GM12878 (cell line): ENCODE measurements at regions not wholly inside any gene's neighbourhood (a gene's known extent, or its start where the extent isn't known, plus 50 kb on each side); places are given as distances from the start of the nearest gene placed in this dataset.

ENCODE experiments used
- ATAC-seq: fragments of 200-7000 bp; cut with Tn5 transposase; 3 replicates; pipeline ENCODE4 v1.9.1; 2020; ENCODE audit warnings: mild to moderate bottlenecking, moderate library complexity
- BruUV-seq: library from RNA; stranded (reverse); fragments of 400-500 nt; replicated peaks from 2 replicates; lab custom pipeline; 2021; lab: Mats Ljungman, UMichigan
- CTCF ChIA-PET: fragments of 300-600 bp; sonication (Branson Sonifier 250); formaldehyde crosslinking; extraction: SDS; loops from one replicate; lab custom pipeline; 2021; ENCODE audit warnings: inconsistent platforms; lab: Yijun Ruan, JAX
- POLR2A ChIA-PET: fragments of 350-600 bp; formaldehyde crosslinking; extraction: SDS; loops from one replicate; lab custom pipeline; 2021; ENCODE audit warnings: inconsistent platforms; lab: Charles Lee
- RAD21 ChIA-PET: fragments of 300-600 bp; sonication (Branson Sonifier 250); formaldehyde crosslinking; loops from one replicate; lab custom pipeline; 2023; ENCODE audit warnings: antibody characterized with exemption; ENCODE audit not compliant: unreplicated experiment; lab: Charles Lee
- SMC1A ChIA-PET: fragments of 300-600 bp; sonication (Branson Sonifier 250); formaldehyde crosslinking; loops from one replicate; lab custom pipeline; 2023; ENCODE audit not compliant: unreplicated experiment, uncharacterized antibody; lab: Charles Lee
- DNase-seq: peaks from one replicate; pipeline ENCODE4 v3.0.0-alpha.2; 2011; ENCODE audit warnings: low read depth, low spot score
- FAIRE-seq: peaks from 3 replicates; lab custom pipeline; 2011; peaks lifted over from hg19 to GRCh38; lab: Jason Lieb, UNC
- H2AFZ ChIP-seq: 2 replicates; pipeline ENCODE4 v1.6.0; 2011; ENCODE audit warnings: low read depth, low read length, control low read depth; ENCODE audit not compliant: control insufficient read depth
- H3K27ac ChIP-seq: 2 replicates; pipeline ENCODE4 v1.5.1; 2011; ENCODE audit warnings: control low read depth; ENCODE audit not compliant: control insufficient read depth, insufficient read depth
- H3K27me3 ChIP-seq, 2 experiments: replicated peaks in 1 of 2; 2 replicates each; pipeline versions ENCODE4 v1.6.0 to v1.6.1; 2011; ENCODE audit warnings: low read length in 1 of 2; ENCODE audit not compliant: control insufficient read depth in 2 of 2, insufficient read depth in 2 of 2
- H3K36me3 ChIP-seq, 2 experiments: 2 replicates each; pipeline ENCODE4 v1.5.1; 2011; ENCODE audit warnings: low read length in 1 of 2; ENCODE audit not compliant: control insufficient read depth in 2 of 2, insufficient read depth in 2 of 2
- H3K4me1 ChIP-seq: 2 replicates; pipeline ENCODE4 v1.6.1; 2011; ENCODE audit warnings: mild to moderate bottlenecking, low read length, moderate library complexity, mixed read lengths; ENCODE audit not compliant: control insufficient read depth, insufficient read depth
- H3K4me2 ChIP-seq: 2 replicates; pipeline ENCODE4 v1.6.0; 2011; ENCODE audit warnings: control low read depth; ENCODE audit not compliant: control insufficient read depth, insufficient read depth
- H3K4me3 ChIP-seq: fragments of 200-600 bp; sonication (generic); 2 replicates; pipeline ENCODE4 v1.5.1; 2016
- H3K79me2 ChIP-seq: 2 replicates; pipeline ENCODE4 v1.6.0; 2011; ENCODE audit warnings: low read length; ENCODE audit not compliant: control insufficient read depth, insufficient read depth
- H3K9ac ChIP-seq: 2 replicates; pipeline ENCODE4 v1.8.0; 2011; ENCODE audit warnings: low read length, control low read depth, mixed read lengths; ENCODE audit not compliant: control insufficient read depth, insufficient read depth
- H3K9me3 ChIP-seq: replicated peaks from 3 replicates; pipeline ENCODE4 v1.5.1; 2011; ENCODE audit warnings: mild to moderate bottlenecking, low read length; ENCODE audit not compliant: control insufficient read depth, insufficient read depth
- H4K20me1 ChIP-seq: 2 replicates; pipeline ENCODE4 v1.6.0; 2011; ENCODE audit not compliant: control insufficient read depth, insufficient read depth
- BACH1 ChIP-seq: fragments of 450-650 bp; IDR thresholded peaks from 2 replicates; pipeline ENCODE4 v1.6.1; 2017; ENCODE audit warnings: mild to moderate bottlenecking, borderline replicate concordance
- CHD4 ChIP-seq: fragments of 200-600 bp; sonication (generic); IDR thresholded peaks from 2 replicates; pipeline ENCODE4 v1.6.1; 2016; ENCODE audit warnings: mild to moderate bottlenecking
- CREB1 ChIP-seq: IDR thresholded peaks from 2 replicates; pipeline ENCODE4 v1.6.1; 2012; ENCODE audit warnings: low read depth, mild to moderate bottlenecking, inconsistent platforms
- E4F1 ChIP-seq: fragments of 450-650 bp; IDR thresholded peaks from 2 replicates; pipeline ENCODE4 v1.6.1; 2018; ENCODE audit warnings: borderline replicate concordance, mild to moderate bottlenecking; ENCODE audit not compliant: partially characterized antibody
- ESRRA ChIP-seq: IDR thresholded peaks from 2 replicates; pipeline ENCODE4 v1.6.1; 2012; ENCODE audit warnings: mild to moderate bottlenecking, low read length, improper control_type of control experiment
- GATAD2B ChIP-seq: fragments of 450-650 bp; conservative IDR thresholded peaks from 2 replicates; pipeline ENCODE4 v1.6.1; 2017; ENCODE audit warnings: low read depth, mild to moderate bottlenecking, moderate library complexity
- HDAC6 ChIP-seq: fragments of 200-600 bp; sonication (generic); IDR thresholded peaks from one replicate; pipeline ENCODE4 v1.8.0; 2017; ENCODE audit warnings: antibody characterized with exemption; ENCODE audit not compliant: unreplicated experiment
- KDM1A ChIP-seq: fragments of 200-600 bp; sonication (generic); IDR thresholded peaks from 2 replicates; pipeline ENCODE4 v1.6.1; 2016; ENCODE audit warnings: borderline replicate concordance
- LARP7 ChIP-seq: fragments of 450-650 bp; IDR thresholded peaks from 2 replicates; pipeline ENCODE4 v1.6.1; 2017; ENCODE audit warnings: mild to moderate bottlenecking
- MEF2A ChIP-seq: IDR thresholded peaks from 2 replicates; pipeline ENCODE4 v1.6.1; 2011; ENCODE audit warnings: low read depth, mild to moderate bottlenecking, low read length, moderate library complexity; ENCODE audit not compliant: insufficient read depth
- MLLT1 ChIP-seq: fragments of 450-650 bp; IDR thresholded peaks from 2 replicates; pipeline ENCODE4 v1.6.1; 2016; ENCODE audit warnings: mild to moderate bottlenecking
- NBN ChIP-seq: fragments of 450-650 bp; IDR thresholded peaks from 2 replicates; pipeline ENCODE4 v1.6.1; 2016
- NFYA ChIP-seq: IDR thresholded peaks from 2 replicates; pipeline ENCODE4 v1.6.1; 2011; ENCODE audit warnings: low read depth, mild to moderate bottlenecking, low read length, improper control_type of control experiment, borderline replicate concordance
- NR2C2 ChIP-seq: IDR thresholded peaks from 2 replicates; pipeline ENCODE4 v1.6.1; 2011; ENCODE audit warnings: borderline replicate concordance, low read depth; ENCODE audit not compliant: control insufficient read depth, insufficient read length
- PAX8 ChIP-seq: fragments of 450-650 bp; IDR thresholded peaks from 2 replicates; pipeline ENCODE4 v1.6.1; 2017; ENCODE audit warnings: mild to moderate bottlenecking, moderate library complexity
- SIN3A ChIP-seq: IDR thresholded peaks from 2 replicates; pipeline ENCODE4 v1.6.1; 2012; ENCODE audit warnings: low read depth, low read length, improper control_type of control experiment
- SMARCA5 ChIP-seq: fragments of 450-650 bp; IDR thresholded peaks from 2 replicates; pipeline ENCODE4 v1.6.1; 2017; ENCODE audit warnings: mild to moderate bottlenecking
- WGBS: methylation state at CpG from one replicate; pipeline ENCODE4 v1.1.6; 2016; ENCODE audit warnings: low lambda C conversion rate; ENCODE audit not compliant: insufficient replicate concordance, insufficient coverage; ENCODE audit errors: missing lambda C conversion rate; 5-methylcytosine and 5-hydroxymethylcytosine counted together
- in situ Hi-C: fragments of 300-500 bp; cut with MboI; formaldehyde crosslinking; loops from 9 replicates; pipeline ENCODE4 v1.14.3; 2018; ENCODE audit warnings: mixed read lengths
- intact Hi-C: fragments of 100-400 bp; cut with micrococcal nuclease; formaldehyde crosslinking; loops from one replicate; pipeline ENCODE4 v1.14.2; 2022; ENCODE audit not compliant: unreplicated experiment

DNA sequence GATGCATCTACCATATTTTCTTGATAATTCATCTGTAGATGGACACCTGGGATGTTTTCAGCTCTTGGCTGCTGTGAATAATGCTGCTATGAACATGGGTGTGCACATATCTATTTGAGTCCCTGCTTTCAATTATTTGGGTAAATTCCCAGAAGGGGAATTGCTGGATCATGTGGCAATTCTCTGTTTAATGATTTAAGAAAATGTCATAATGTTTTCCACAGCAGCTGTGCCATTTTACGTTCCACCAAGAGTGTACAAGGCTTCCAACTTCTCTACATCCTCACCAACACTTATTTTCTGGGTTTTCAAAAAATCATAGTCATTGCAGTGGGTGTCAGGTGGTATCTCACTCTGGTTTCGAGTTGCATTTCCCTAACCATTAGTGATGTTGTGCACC lies 64.4 kb downstream of the NSMCE3 start:
- BruUV-seq, result no TSS peak
- intact Hi-C loops, result no loop called here
- SMC1A ChIA-PET, result interaction anchor here (1.0 kb wide), 1 partner anchor 65 kb away, joined by 3 read pairs; no protein-coding TSS in a partner anchor

DNA sequence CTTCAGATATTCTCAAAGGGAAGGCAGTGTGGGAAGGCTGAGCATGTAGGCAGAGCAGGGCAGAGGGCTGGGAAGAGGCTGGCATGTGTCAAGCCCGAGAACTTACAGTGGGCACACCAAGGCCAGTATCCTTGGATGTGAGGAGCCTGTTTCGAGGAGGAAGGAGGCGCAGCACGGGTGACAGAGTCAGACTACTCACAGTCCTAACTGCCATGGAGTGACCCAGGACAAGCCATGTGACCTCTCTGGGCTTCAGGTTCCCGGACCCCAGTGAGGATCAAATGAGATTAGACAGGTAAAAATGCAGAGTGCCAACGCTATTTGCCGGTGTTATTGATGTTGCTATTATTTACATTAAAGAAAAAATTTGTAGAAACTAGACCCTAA lies 65.3 kb downstream of the NSMCE3 start:
- Histone ChIP-seq H3K4me3 (no peak overlapping the region), H3K79me2 (no peaks in the 10 kb centered on the region), H3K9ac (no peak overlapping the region), H3K4me2 (no peak overlapping the region), H3K9me3 (no peaks in the 10 kb centered on the region), H3K4me1 (no peaks in the 10 kb centered on the region), H3K36me3 (no peaks in the 10 kb centered on the region), H4K20me1 (no peaks in the 10 kb centered on the region), H3K27ac (no peak overlapping the region), H3K27me3 (no peaks in the 10 kb centered on the region), H2AFZ (no peak overlapping the region)
- RAD21 ChIA-PET, result no interaction called here
- BruUV-seq, result no TSS peak
- SMC1A ChIA-PET, result interaction anchor here (1.0 kb wide), 1 partner anchor 66 kb away, joined by 3 read pairs; no protein-coding TSS in a partner anchor
- no peak for FAIRE-seq
- POLR2A ChIA-PET, result no interaction called here
- 32% methylated on average over 7 of the region's 7 CpGs for WGBS
- ATAC-seq, result no peak
- no peak for DNase-seq
- intact Hi-C loops, result no loop called here
- in situ Hi-C loops, result no loop called here
- CTCF ChIA-PET, result no interaction called here
- TF ChIP-seq NFYA (no peak), NR2C2 (no peak), CHD4 (no peak), GATAD2B (no peak), MEF2A (no peak), SMARCA5 (no peak), NBN (no peak), ESRRA (no peak), HDAC6 (no peak), E4F1 (no peak), SIN3A (no peak), LARP7 (no peak)

More for the DNA sequence above, 64.4 kb downstream of the NSMCE3 start:
- no peak overlapping the region for H3K4me3 ChIP-seq
- H3K27ac ChIP-seq, result no peak overlapping the region
- ChIA-PET RAD21 (no interaction called here), CTCF (no interaction called here), POLR2A (no interaction called here)
- no peak for TF ChIP-seq KDM1A
- TF ChIP-seq PAX8, result no peak
- no peak for TF ChIP-seq BACH1
- no peak for TF ChIP-seq MLLT1
- no peak for TF ChIP-seq CREB1
- H3K27me3 ChIP-seq, result no peaks in the 10 kb centered on the region
- H3K4me2 ChIP-seq, result no peak overlapping the region
- no peak overlapping the region for H2AFZ ChIP-seq
- 0% methylated on average over 2 of the region's 2 CpGs for WGBS
- in situ Hi-C loops, result no loop called here
- H4K20me1 ChIP-seq, result no peaks in the 10 kb centered on the region
- ATAC-seq, result no peak
- FAIRE-seq, result no peak
- no peaks in the 10 kb centered on the region for H3K36me3 ChIP-seq
- H3K9ac ChIP-seq, result no peak overlapping the region
- H3K79me2 ChIP-seq, result no peaks in the 10 kb centered on the region
- H3K4me1 ChIP-seq, result no peaks in the 10 kb centered on the region
- DNase-seq, result no peak
- no peaks in the 10 kb centered on the region for H3K9me3 ChIP-seq
